HG02571 (cell line): ENCODE measurements at regions not wholly inside any gene's neighbourhood (a gene's known extent, or its start where the extent isn't known, plus 50 kb on each side); places are given as distances from the start of the nearest gene placed in this dataset.

Experiments used
- ATAC-seq: cut with Tn5 transposase; IDR thresholded peaks from one replicate; pipeline ENCODE4 v1.9.1; 2021; ENCODE audit warnings: mild to moderate bottlenecking, moderate library complexity; ENCODE audit not compliant: unreplicated experiment

- ATAC-seq: no peak
Observed at GRCh38 chr9:86663905-86664304, 283.4 kb downstream of the GAS1 start.

GRCh38 chr9:86662890-86663468, 284.3 kb downstream of the GAS1 start:
- ATAC-seq: no peak

- no peak for ATAC-seq
Observed at GRCh38 chr9:86660146-86660943, 287.0 kb downstream of the GAS1 start.

GRCh38 chr9:86659413-86660046, 287.8 kb downstream of the GAS1 start:
- no peak for ATAC-seq

GRCh38 chr9:86655147-86655546, 292.2 kb downstream of the GAS1 start:
- ATAC-seq: no peak

GRCh38 chr9:86653466-86653865, 293.8 kb downstream of the GAS1 start:
- no peak for ATAC-seq

GRCh38 chr9:86652736-86653135, 294.6 kb downstream of the GAS1 start:
- no peak for ATAC-seq

GRCh38 chr9:86649913-86650312, 295.7 kb upstream of the TUT7 start:
- ATAC-seq: no peak

GRCh38 chr9:86648828-86649170, 294.6 kb upstream of the TUT7 start:
- ATAC-seq: no peak

- ATAC-seq: no peak
Observed at GRCh38 chr9:86648156-86648827, 294.1 kb upstream of the TUT7 start.

- no peak for ATAC-seq
Observed at GRCh38 chr9:86645303-86645702, 291.1 kb upstream of the TUT7 start.

GRCh38 chr9:86644675-86645034, 290.4 kb upstream of the TUT7 start:
- no peak for ATAC-seq

- ATAC-seq: no peak
Observed at GRCh38 chr9:86643946-86644674, 289.9 kb upstream of the TUT7 start.

GRCh38 chr9:86642721-86643120, 288.5 kb upstream of the TUT7 start:
- no peak for ATAC-seq

GRCh38 chr9:86641970-86642369, 287.8 kb upstream of the TUT7 start:
- ATAC-seq: no peak

- ATAC-seq: no peak
Observed at GRCh38 chr9:86639899-86640379, 285.7 kb upstream of the TUT7 start.

GRCh38 chr9:86639287-86639686, 285.1 kb upstream of the TUT7 start:
- no peak for ATAC-seq

GRCh38 chr9:86638109-86638508, 283.9 kb upstream of the TUT7 start:
- no peak for ATAC-seq

- ATAC-seq: no peak
Observed at GRCh38 chr9:86637515-86637914, 283.3 kb upstream of the TUT7 start.

GRCh38 chr9:86636519-86636918, 282.3 kb upstream of the TUT7 start:
- no peak for ATAC-seq

GRCh38 chr9:86636038-86636437, 281.8 kb upstream of the TUT7 start:
- ATAC-seq: no peak
